ENCODE measurements at regions not wholly inside any gene's neighbourhood (a gene's known extent, or its start where the extent isn't known, plus 50 kb on each side); places are given as distances from the start of the nearest gene placed in this dataset.

DNA sequence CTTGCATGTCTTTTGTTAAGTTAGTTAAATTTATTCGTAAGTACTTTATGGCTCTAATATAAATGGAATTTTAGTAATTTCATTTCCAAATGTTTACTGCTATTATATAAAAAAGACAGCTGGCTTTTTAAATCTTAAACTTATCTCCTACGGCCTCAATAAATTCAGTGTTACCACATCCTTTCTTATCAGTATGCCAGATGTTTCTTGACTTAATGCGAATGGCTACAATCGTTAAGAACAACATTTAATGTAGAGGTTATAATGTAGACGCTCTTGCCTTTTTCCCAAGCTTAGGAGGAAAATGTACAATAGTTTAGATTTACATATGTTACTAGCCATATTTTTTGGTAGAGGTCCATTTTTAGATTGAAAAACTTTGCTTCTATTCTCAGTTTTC, 659.4 kb downstream of the TENT5A start:
- H3K4me2 ChIP-seq (ENCODE audit: control insufficient read depth, insufficient read depth), result no peak overlapping the region
- no peak for DNase-seq (ENCODE audit: low read depth, low spot score)
- no peaks in the 10 kb centered on the region for H4K20me1 ChIP-seq (ENCODE audit: control insufficient read depth, insufficient read depth)
- H3K9me3 ChIP-seq (replicated peaks; ENCODE audit: control insufficient read depth, insufficient read depth, low read length), result no peaks in the 10 kb centered on the region
- in situ Hi-C loops (cut with MboI), result no loop called here
- TF ChIP-seq CHD1 (IDR thresholded peaks at IDR 0.05; ENCODE audit: low read depth, low read length), result no peak
- no peak for TF ChIP-seq LARP7 (IDR thresholded peaks at IDR 0.05)
- TF ChIP-seq, protein P1, sequence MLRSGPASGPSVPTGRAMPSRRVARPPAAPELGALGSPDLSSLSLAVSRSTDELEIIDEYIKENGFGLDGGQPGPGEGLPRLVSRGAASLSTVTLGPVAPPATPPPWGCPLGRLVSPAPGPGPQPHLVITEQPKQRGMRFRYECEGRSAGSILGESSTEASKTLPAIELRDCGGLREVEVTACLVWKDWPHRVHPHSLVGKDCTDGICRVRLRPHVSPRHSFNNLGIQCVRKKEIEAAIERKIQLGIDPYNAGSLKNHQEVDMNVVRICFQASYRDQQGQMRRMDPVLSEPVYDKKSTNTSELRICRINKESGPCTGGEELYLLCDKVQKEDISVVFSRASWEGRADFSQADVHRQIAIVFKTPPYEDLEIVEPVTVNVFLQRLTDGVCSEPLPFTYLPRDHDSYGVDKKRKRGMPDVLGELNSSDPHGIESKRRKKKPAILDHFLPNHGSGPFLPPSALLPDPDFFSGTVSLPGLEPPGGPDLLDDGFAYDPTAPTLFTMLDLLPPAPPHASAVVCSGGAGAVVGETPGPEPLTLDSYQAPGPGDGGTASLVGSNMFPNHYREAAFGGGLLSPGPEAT (IDR thresholded peaks at IDR 0.05; ENCODE audit: low read depth), result no peak
- no peak for TF ChIP-seq SREBF1 (IDR thresholded peaks at IDR 0.05; ENCODE audit: low read length)
- no peak for TF ChIP-seq EP300 (IDR thresholded peaks at IDR 0.05; ENCODE audit: borderline replicate concordance in 1 of 2, control insufficient read depth in 1 of 2, low read depth in 2 of 2, low read length in 2 of 2)
- TF ChIP-seq, protein P2, sequence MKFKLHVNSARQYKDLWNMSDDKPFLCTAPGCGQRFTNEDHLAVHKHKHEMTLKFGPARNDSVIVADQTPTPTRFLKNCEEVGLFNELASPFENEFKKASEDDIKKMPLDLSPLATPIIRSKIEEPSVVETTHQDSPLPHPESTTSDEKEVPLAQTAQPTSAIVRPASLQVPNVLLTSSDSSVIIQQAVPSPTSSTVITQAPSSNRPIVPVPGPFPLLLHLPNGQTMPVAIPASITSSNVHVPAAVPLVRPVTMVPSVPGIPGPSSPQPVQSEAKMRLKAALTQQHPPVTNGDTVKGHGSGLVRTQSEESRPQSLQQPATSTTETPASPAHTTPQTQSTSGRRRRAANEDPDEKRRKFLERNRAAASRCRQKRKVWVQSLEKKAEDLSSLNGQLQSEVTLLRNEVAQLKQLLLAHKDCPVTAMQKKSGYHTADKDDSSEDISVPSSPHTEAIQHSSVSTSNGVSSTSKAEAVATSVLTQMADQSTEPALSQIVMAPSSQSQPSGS (IDR thresholded peaks at IDR 0.05; ENCODE audit: low read length), result no peak
- no peak for TF ChIP-seq NBN (IDR thresholded peaks at IDR 0.05)
- no peak for TF ChIP-seq GABPA (IDR thresholded peaks at IDR 0.05; ENCODE audit: low read depth)
- TF ChIP-seq SRF (IDR thresholded peaks at IDR 0.05; ENCODE audit: low read depth in 2 of 2, low read length in 2 of 2), result no peak
- TF ChIP-seq NR2C1 (IDR thresholded peaks at IDR 0.05), result no peak
- no peak for TF ChIP-seq FOXM1 (IDR thresholded peaks at IDR 0.05; ENCODE audit: low read depth, low read length)
- TF ChIP-seq POLR2AphosphoS2 (IDR thresholded peaks at IDR 0.05; ENCODE audit: low read depth, low read length), result no peak
- no peak for TF ChIP-seq SMC3 (IDR thresholded peaks at IDR 0.05; ENCODE audit: borderline replicate concordance, low read length)
- TF ChIP-seq, protein P3, sequence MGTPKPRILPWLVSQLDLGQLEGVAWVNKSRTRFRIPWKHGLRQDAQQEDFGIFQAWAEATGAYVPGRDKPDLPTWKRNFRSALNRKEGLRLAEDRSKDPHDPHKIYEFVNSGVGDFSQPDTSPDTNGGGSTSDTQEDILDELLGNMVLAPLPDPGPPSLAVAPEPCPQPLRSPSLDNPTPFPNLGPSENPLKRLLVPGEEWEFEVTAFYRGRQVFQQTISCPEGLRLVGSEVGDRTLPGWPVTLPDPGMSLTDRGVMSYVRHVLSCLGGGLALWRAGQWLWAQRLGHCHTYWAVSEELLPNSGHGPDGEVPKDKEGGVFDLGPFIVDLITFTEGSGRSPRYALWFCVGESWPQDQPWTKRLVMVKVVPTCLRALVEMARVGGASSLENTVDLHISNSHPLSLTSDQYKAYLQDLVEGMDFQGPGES (IDR thresholded peaks at IDR 0.05), result no peak
- TF ChIP-seq SPI1 (IDR thresholded peaks at IDR 0.05; ENCODE audit: borderline replicate concordance, insufficient read depth, low read depth, low read length), result no peak
- H3K4me3 ChIP-seq, result no peak overlapping the region
- ATAC-seq, result no peak
- BruUV-seq (replicated peaks), result no TSS peak
- SMC1A ChIA-PET (ENCODE audit: uncharacterized antibody, unreplicated experiment), result no interaction called here
- no peak overlapping the region for H3K27ac ChIP-seq (ENCODE audit: control insufficient read depth, insufficient read depth)
- H3K9ac ChIP-seq (ENCODE audit: control insufficient read depth, insufficient read depth, low read length), result no peak overlapping the region
- RAD21 ChIA-PET (ENCODE audit: unreplicated experiment), result no interaction called here
- no peaks in the 10 kb centered on the region for H3K4me1 ChIP-seq (ENCODE audit: control insufficient read depth, insufficient read depth, low read length)
- intact Hi-C loops (cut with micrococcal nuclease; ENCODE audit: unreplicated experiment), result no loop called here
- POLR2A ChIA-PET, result no interaction called here
- H3K79me2 ChIP-seq (ENCODE audit: control insufficient read depth, insufficient read depth, low read length), result no peaks in the 10 kb centered on the region
- CTCF ChIA-PET, result interaction anchor here (0.6 kb wide), 1 partner anchor 756 kb away, joined by 3 read pairs; no protein-coding TSS in a partner anchor
- no peaks in the 10 kb centered on the region for H3K27me3 ChIP-seq (replicated peaks in 1 of 2; ENCODE audit: control insufficient read depth in 2 of 2, insufficient read depth in 2 of 2, low read length in 1 of 2)
- 68% methylated on average over 5 of the region's 5 CpGs for WGBS (ENCODE audit: insufficient coverage, insufficient replicate concordance, low lambda C conversion rate, missing lambda C conversion rate)
- H3K36me3 ChIP-seq (ENCODE audit: control insufficient read depth in 2 of 2, insufficient read depth in 2 of 2, low read length in 1 of 2), result no peaks in the 10 kb centered on the region
- no peak overlapping the region for H2AFZ ChIP-seq (ENCODE audit: control insufficient read depth, low read depth, low read length)
- no peak for FAIRE-seq
